Progenitor cell of endocrine pancreas (in vitro differentiated cells): ENCODE measurements at regions not wholly inside any gene's neighbourhood (a gene's known extent, or its start where the extent isn't known, plus 50 kb on each side); places are given as distances from the start of the nearest gene placed in this dataset.
"Not testable (repeated sequence)": the region's sequence is repeated elsewhere in the genome, so short reads cannot be mapped to it uniquely, and the experiment has no call there.

ENCODE experiments used
- DNase-seq: peaks from one replicate; pipeline ENCODE4 v3.0.0; 2021; ENCODE audit warnings: low spot score; ENCODE audit not compliant: unreplicated experiment
- H3K27ac Mint-ChIP-seq: 2 replicates; pipeline ENCODE4 v1.8.0; 2021; ENCODE audit warnings: mild to moderate bottlenecking, moderate library complexity, mixed read lengths
- H3K27me3 Mint-ChIP-seq: 2 replicates; pipeline ENCODE4 v1.8.0; 2021; ENCODE audit warnings: mixed read lengths
- H3K36me3 Mint-ChIP-seq: 2 replicates; pipeline ENCODE4 v1.8.0; 2022; ENCODE audit warnings: mixed read lengths; ENCODE audit not compliant: insufficient read depth
- H3K4me1 Mint-ChIP-seq: 2 replicates; pipeline ENCODE4 v1.8.0; 2021; ENCODE audit warnings: low read depth, mixed read lengths
- H3K4me3 Mint-ChIP-seq: 2 replicates; pipeline ENCODE4 v1.8.0; 2021; ENCODE audit warnings: low read depth, mild to moderate bottlenecking, moderate library complexity, mixed read lengths
- H3K9me3 Mint-ChIP-seq: 2 replicates; pipeline ENCODE4 v1.8.0; 2021; ENCODE audit warnings: low read depth, mixed read lengths
- CTCF ChIP-seq: fragments of 200-600 bp; sonication (generic); IDR thresholded peaks from one replicate; pipeline ENCODE4 v1.5.0; 2021; ENCODE audit warnings: antibody characterized with exemption, mild to moderate bottlenecking; ENCODE audit not compliant: unreplicated experiment

DNA sequence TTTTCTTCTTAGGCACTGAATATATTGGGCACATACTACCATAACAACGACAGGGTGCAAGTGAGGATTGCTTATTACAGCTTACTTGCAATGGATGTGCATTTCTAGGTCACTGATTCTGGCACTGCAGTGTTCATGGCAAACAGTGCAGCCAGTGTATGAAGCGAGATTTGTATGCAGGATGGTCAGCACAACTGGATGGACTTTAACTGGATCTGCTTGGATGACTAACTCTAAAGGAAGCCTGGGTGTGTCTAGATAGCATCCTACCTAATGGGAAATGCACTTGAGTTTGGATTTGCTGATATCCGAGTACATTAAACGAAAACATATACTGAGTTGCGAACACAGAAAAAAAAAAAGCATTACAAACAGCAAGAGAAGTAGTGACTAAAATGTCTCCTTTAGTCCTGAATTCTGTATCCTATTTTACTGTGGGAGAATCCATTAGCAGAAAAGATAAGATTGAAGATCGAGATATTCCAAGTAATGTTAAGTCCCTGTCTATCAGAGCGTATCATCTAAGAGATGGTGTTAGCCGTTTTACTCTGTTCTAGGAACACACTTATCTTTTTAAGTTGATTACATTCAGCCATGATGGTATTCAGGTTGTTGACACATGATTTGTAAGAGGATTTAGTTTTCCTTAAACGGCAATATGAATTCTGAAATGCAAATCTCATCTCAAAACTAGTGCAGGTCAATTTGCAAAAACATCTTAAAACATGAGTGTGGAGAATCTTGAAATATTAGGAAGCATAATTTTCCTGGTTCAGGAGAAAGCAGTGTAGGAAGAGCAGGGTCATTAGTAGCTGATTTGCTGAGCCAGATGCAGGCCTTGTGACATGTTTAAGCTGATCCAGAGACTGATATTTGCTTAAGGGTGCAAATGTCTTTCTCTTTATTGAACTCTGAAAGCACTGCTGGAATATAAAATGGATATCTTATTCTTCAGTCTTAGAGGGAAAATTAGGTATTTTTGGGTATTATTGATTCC lies 142.6 kb upstream of the CPHXL start:
- H3K36me3 Mint-ChIP-seq = peaks cover 1% of the 10 kb centered on the region
- no peak for DNase-seq
- H3K9me3 Mint-ChIP-seq = no peaks in the 10 kb centered on the region
- H3K27me3 Mint-ChIP-seq = no peaks in the 10 kb centered on the region
- peaks cover 27% of the 10 kb centered on the region for H3K4me1 Mint-ChIP-seq
- H3K4me3 Mint-ChIP-seq = no peak overlapping the region
- TF ChIP-seq CTCF = no peak
- H3K27ac Mint-ChIP-seq = no peak overlapping the region

GRCh38 chr16:75881280-75881679 lies 155.0 kb upstream of the CPHXL start:
- H3K27me3 Mint-ChIP-seq, H3K27ac Mint-ChIP-seq, H3K4me3 Mint-ChIP-seq, DNase-seq, H3K36me3 Mint-ChIP-seq, H3K4me1 Mint-ChIP-seq: not testable (repeated sequence)
- H3K9me3 Mint-ChIP-seq = peaks cover 16% of the 10 kb centered on the region

DNA sequence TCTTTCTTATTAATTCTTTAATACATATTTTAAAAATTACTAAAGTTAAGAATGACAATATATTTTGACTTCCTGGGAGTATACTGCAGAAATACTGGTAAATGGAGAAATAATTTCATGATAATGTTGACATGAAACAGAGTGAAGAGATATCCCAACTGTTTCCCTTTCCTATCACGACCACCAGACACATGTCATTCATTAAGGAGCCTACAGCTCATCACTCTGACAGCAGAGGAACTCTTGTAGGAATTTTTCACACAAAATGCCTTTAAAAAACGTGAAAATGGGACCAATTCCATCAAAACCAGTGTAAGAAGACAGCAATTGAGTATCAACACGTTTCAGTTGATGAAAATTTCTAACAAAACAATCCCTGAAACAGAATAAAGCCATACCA lies 172.9 kb upstream of the CPHXL start:
- no peaks in the 10 kb centered on the region for H3K9me3 Mint-ChIP-seq
- TF ChIP-seq CTCF = no peak
- H3K27ac Mint-ChIP-seq = no peak overlapping the region
- H3K4me3 Mint-ChIP-seq = no peak overlapping the region
- H3K4me1 Mint-ChIP-seq = no peaks in the 10 kb centered on the region
- H3K27me3 Mint-ChIP-seq = no peaks in the 10 kb centered on the region
- H3K36me3 Mint-ChIP-seq = no peaks in the 10 kb centered on the region
- no peak for DNase-seq

- H3K36me3 Mint-ChIP-seq = no peaks in the 10 kb centered on the region
- DNase-seq = no peak
- H3K9me3 Mint-ChIP-seq = peaks cover 3% of the 10 kb centered on the region
- H3K4me1 Mint-ChIP-seq = no peaks in the 10 kb centered on the region
- no peak for TF ChIP-seq CTCF
- no peak overlapping the region for H3K4me3 Mint-ChIP-seq
- no peak overlapping the region for H3K27ac Mint-ChIP-seq
- H3K27me3 Mint-ChIP-seq = no peaks in the 10 kb centered on the region
These were observed 182.2 kb upstream of the CPHXL start for GRCh38 chr16:75908331-75909117.

GRCh38 chr16:75909746-75910145 lies 183.5 kb upstream of the CPHXL start:
- Mint-ChIP-seq H3K4me3 (no peak overlapping the region), H3K27me3 (no peaks in the 10 kb centered on the region), H3K9me3 (peaks cover 3% of the 10 kb centered on the region), H3K4me1 (peaks cover 2% of the 10 kb centered on the region), H3K36me3 (no peaks in the 10 kb centered on the region), H3K27ac (no peak overlapping the region)
- DNase-seq = no peak
- TF ChIP-seq CTCF = no peak
